Stimulated activated CD8-positive, alpha-beta memory T cell treated with anti-CD3 and anti-CD28 coated beads, Interleukin-7, amount 100 ng/mL, for 4 hours (primary cell): ENCODE measurements at regions not wholly inside any gene's neighbourhood (a gene's known extent, or its start where the extent isn't known, plus 50 kb on each side); places are given as distances from the start of the nearest gene placed in this dataset.

Source experiments
- DNase-seq, 2 donors: peaks; one replicate each; pipeline ENCODE4 v3.0.0-alpha.2; 2020; ENCODE audit warnings: low read depth in 2 of 2

- no peak for DNase-seq
These were observed 49.9 kb downstream of the SYNE3 start for GRCh38 chr14:95466506-95466905.

GRCh38 chr14:95465936-95466335, 50.5 kb downstream of the SYNE3 start:
- no peak for DNase-seq

- no peak for DNase-seq
These were observed 51.1 kb downstream of the SYNE3 start for GRCh38 chr14:95465358-95465757.

GRCh38 chr14:95464514-95464913, 51.9 kb downstream of the SYNE3 start:
- DNase-seq = no peak

GRCh38 chr14:95464103-95464502, 52.3 kb downstream of the SYNE3 start:
- DNase-seq = no peak

GRCh38 chr14:95463171-95463901, 53.1 kb downstream of the SYNE3 start:
- no peak for DNase-seq

DNA sequence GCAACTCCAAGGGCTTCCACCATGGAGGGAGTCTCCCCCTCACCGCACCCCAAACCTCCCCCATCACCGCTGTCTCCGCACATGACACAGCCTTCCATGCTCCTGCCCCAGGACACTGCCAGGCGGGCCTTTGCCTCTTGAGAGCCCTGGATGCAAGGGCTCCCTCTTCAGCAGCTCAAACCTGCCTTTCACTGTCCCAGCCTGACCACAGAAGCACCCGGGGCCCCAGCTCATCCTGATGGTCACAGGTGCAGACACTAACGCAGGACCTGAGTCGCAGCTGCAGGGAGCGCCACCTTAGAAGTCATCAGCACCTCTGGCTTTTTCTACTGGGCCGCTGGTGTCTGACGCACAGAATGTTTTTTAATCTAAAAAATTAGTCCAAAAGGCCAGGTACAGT, 54.0 kb downstream of the SYNE3 start:
- DNase-seq = no peak

DNA sequence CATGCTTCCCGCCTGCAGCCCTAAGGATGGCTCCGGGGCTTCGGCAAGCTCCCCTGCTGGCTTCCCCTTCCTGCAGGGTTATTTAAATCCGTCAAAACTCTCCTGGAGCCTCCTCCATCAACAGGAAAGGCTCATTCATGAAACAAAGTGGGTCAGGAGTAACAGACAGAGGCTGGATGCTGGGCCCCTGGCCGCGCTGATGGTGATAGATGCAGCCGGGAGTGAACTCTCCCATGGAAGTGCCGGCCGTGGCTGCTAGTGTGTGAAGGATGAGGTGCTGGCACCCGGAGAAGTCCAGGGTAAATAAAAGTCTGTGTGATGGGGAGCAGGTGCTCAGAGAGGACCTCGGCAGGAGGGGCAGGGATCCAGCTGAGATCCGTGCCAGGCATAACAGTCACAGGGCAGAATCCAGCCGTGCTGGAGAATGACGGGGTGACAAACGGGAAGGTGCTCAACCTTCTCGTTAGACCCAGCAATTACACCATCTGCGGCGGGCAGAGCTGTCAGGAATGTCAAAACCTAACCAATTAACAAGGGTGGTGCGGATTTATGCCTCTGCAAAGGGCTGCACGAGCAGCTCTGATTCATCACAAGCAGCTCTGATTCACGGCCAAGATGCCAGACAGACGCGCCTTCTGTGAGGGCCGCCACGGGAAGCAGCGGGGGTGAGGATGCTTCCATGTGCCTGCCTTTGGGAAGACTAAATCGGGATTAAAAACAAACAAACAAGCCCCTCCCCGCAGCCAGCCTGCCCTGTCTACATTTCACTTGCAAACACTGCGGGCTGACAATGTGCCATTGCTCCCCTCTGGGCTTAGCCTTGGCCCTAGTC, 55.6 kb downstream of the SYNE3 start:
- no peak for DNase-seq

- no peak for DNase-seq
These were observed 57.5 kb downstream of the SYNE3 start for GRCh38 chr14:95458906-95459305.

- no peak for DNase-seq
These were observed 58.0 kb downstream of the SYNE3 start for GRCh38 chr14:95458459-95458858.

GRCh38 chr14:95456281-95456680, 60.2 kb downstream of the SYNE3 start:
- no peak for DNase-seq

DNA sequence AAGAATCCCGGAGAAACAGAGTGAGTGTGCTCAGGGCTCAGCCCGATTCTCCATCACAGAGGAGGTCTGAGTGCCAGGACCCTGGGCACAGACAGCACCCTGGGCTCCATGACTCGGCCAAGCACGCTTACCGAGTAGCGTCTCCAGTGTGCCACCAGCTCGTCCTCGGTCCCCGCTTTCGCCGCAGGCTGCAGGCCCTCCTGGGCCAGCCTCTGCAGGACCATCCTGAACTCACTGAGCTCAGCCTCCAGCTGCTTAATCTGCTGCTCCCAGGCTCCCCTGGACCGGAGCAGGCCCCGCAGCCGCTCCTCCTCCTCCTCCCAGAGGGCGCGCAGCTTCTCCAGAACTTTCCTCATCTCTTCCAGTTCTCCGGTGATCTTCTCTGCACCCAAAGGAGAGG, 61.2 kb downstream of the SYNE3 start:
- no peak for DNase-seq

DNA sequence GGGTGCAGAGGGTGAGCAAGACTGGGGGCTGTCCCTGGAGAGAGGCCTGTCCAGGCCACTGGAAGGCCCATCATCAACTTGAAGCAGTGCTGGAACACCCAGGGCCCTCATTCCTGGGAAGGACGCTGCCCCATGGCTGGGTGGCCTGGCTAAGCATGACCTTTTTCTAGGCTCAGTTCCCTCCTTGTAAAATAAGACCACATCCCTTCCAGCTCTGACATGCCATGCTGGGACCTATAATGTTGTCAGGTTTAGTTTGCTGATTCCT, 62.8 kb downstream of the SYNE3 start:
- DNase-seq = no peak

DNA sequence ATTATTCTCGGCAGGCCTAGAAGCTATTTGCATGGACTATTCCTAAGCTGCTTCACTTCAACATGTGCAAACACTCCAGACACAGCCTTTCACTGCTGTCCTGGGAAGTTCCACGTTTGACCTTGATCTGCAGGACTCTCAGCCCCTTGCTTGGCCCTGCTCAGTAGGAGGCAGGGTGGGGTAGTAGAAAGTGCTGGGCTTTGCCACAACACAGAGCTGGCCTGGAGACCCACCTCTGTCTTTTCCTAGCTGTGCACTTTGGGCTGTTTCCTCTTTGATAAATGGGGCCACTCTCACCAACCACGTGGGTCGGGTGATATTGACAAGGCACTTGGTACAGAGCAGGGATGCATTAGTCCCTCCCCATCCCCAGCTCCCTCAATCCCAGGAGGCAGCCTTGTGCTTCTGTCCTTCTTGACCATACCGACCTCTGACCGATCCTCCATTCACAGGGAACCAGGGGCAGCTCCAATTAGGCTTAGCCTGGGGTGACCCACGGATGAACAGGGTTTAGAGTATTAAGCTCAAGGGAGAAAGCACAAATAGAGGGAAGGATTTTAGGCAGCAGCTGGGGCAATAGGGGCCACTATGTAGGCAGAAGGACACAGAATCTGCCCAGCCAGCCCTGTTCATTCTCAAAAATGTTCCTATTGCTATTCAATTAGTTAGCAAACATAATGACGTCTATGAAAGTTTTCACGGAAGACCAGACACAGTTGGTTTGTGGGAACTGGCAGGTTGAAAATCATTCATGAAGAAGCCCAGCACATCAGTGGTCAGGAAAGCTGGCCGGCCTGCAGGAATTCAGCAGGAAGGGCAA, 63.3 kb downstream of the SYNE3 start:
- no peak for DNase-seq

GRCh38 chr14:95452176-95452892, 64.1 kb downstream of the SYNE3 start:
- no peak for DNase-seq

DNA sequence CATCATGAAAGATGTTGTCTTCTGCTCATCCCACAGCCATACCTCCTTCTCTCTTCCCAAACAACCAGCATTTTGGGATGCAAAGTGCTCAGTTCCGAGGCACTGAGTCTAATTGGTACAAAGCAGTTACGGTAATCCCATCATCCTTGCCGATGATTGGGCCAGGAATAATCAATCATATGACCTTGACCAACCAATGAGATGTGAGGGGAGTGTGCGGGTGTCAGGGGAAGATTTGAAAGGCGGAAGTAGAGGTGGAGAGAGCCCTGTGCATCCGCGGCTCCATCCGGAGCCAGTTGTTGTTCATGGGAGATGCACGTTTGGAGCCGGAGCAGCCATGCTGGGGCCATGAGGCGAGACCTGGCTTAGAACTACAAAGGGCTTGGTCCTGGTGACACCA, 67.3 kb downstream of the SYNE3 start:
- no peak for DNase-seq

GRCh38 chr14:95446470-95446869, 70.0 kb downstream of the SYNE3 start:
- DNase-seq = no peak

GRCh38 chr14:95445676-95446075, 70.8 kb downstream of the SYNE3 start:
- DNase-seq = no peak

DNA sequence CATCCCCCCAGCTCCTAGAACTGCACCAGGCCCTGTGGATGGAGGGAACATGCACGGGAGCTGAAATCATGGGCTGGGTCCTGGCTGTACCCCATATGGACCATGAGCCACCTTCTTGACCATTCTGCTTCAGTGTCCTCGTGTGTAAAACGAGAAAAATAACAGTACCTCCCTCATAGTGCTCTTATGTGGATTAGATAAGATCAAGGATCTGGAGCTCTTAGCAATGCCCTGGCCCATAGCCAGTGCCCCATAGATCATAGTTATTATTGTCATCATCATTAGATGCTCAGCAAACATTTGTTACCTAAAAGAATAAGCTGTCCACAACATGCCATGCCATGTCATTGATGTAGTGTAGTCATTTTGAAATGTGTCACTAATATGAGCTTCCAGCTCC, 71.3 kb downstream of the SYNE3 start:
- DNase-seq = no peak

GRCh38 chr14:95444132-95445129, 72.0 kb downstream of the SYNE3 start:
- DNase-seq = no peak

- DNase-seq = peak; percentile 50 to 58
These were observed 73.8 kb downstream of the SYNE3 start for GRCh38 chr14:95442633-95443021.
